ENCODE measurements at regions not wholly inside any gene's neighbourhood (a gene's known extent, or its start where the extent isn't known, plus 50 kb on each side); places are given as distances from the start of the nearest gene placed in this dataset.

DNA sequence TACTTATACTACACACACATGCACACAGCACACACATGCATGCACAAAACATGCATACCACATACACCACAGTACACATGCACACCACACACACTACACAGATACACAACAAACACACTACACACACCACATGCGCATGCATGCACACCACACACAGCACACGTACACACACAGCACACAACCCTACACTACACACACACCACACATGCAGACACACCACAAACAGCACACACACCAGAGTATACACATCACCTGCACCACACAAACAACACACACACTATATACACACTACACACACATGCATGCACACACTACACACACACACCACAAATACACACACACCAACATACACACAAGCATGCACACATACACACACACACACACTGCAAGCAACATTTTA, 166.8 kb downstream of the AHSP start:
- TF ChIP-seq, protein P1, sequence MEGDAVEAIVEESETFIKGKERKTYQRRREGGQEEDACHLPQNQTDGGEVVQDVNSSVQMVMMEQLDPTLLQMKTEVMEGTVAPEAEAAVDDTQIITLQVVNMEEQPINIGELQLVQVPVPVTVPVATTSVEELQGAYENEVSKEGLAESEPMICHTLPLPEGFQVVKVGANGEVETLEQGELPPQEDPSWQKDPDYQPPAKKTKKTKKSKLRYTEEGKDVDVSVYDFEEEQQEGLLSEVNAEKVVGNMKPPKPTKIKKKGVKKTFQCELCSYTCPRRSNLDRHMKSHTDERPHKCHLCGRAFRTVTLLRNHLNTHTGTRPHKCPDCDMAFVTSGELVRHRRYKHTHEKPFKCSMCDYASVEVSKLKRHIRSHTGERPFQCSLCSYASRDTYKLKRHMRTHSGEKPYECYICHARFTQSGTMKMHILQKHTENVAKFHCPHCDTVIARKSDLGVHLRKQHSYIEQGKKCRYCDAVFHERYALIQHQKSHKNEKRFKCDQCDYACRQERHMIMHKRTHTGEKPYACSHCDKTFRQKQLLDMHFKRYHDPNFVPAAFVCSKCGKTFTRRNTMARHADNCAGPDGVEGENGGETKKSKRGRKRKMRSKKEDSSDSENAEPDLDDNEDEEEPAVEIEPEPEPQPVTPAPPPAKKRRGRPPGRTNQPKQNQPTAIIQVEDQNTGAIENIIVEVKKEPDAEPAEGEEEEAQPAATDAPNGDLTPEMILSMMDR (conservative IDR thresholded peaks at IDR 0.05; ENCODE audit: low read depth, low read length): no peak
- TF ChIP-seq EZH2 (IDR thresholded peaks at IDR 0.05; ENCODE audit: low read length, unreplicated experiment) (no peak), EZH2phosphoT487 (IDR thresholded peaks at IDR 0.05; ENCODE audit: borderline replicate concordance, low read length) (no peak)
